ENCODE measurements at regions not wholly inside any gene's neighbourhood (a gene's known extent, or its start where the extent isn't known, plus 50 kb on each side); places are given as distances from the start of the nearest gene placed in this dataset.

GRCh38 chr2:5377323-5377722 is 314.9 kb upstream of the SOX11 start:
- Histone ChIP-seq H3K27ac (replicated peaks in 1 of 4) (no peak overlapping the region), H3K9me3 (no peaks in the 10 kb centered on the region), H3K27me3 (no peaks in the 10 kb centered on the region), H3K36me3 (no peaks in the 10 kb centered on the region), H3K4me3 (no peak overlapping the region), H3K4me1 (peaks cover 0 to 8% (median 0%) of the 10 kb centered on the region in 4 donors)
- WGBS, result 75% methylated on average over 2 of the region's 2 CpGs
- intact Hi-C loops (cut with DNase I), result no loop called here
- DNase-seq (ENCODE audit: extremely low spot score), result no peak
- TF ChIP-seq CTCF (IDR thresholded peaks at IDR 0.05) (no peak), POLR2A (IDR thresholded peaks at IDR 0.05; ENCODE audit: low read depth) (no peak), EP300 (IDR thresholded peaks at IDR 0.05) (no peak), POLR2AphosphoS5 (IDR thresholded peaks at IDR 0.05) (no peak)

- WGBS, result 100% methylated on average over 1 of the region's 1 CpG
- Histone ChIP-seq H3K4me3 (no peak overlapping the region), H3K4me1 (peaks cover 0 to under 1% (median 0%) of the 10 kb centered on the region in 4 donors), H3K36me3 (no peaks in the 10 kb centered on the region), H3K27me3 (no peaks in the 10 kb centered on the region), H3K27ac (replicated peaks in 1 of 4) (no peak overlapping the region), H3K9me3 (no peaks in the 10 kb centered on the region)
- TF ChIP-seq EP300 (IDR thresholded peaks at IDR 0.05) (no peak), CTCF (IDR thresholded peaks at IDR 0.05) (no peak)
- peak; percentile 5 for DNase-seq (ENCODE audit: extremely low spot score)
- intact Hi-C loops (cut with DNase I), result no loop called here
Measured at GRCh38 chr2:5379811-5380210, 312.4 kb upstream of the SOX11 start.

- WGBS, result 91% methylated on average over 3 of the region's 3 CpGs
- H3K4me1 ChIP-seq, result no peaks in the 10 kb centered on the region
- no peak overlapping the region for H3K27ac ChIP-seq (replicated peaks in 1 of 4)
- intact Hi-C loops (cut with DNase I), result no loop called here
- H3K27me3 ChIP-seq, result no peaks in the 10 kb centered on the region
- TF ChIP-seq POLR2A (IDR thresholded peaks at IDR 0.05; ENCODE audit: low read depth) (no peak), CTCF (IDR thresholded peaks at IDR 0.05) (no peak), POLR2AphosphoS5 (IDR thresholded peaks at IDR 0.05) (no peak), EP300 (IDR thresholded peaks at IDR 0.05) (no peak)
- H3K36me3 ChIP-seq, result no peaks in the 10 kb centered on the region
- H3K9me3 ChIP-seq, result no peaks in the 10 kb centered on the region
- no peak overlapping the region for H3K4me3 ChIP-seq
- DNase-seq (ENCODE audit: extremely low spot score), result no peak
Measured at GRCh38 chr2:5385596-5385995, 306.6 kb upstream of the SOX11 start.

GRCh38 chr2:5387406-5387805 is 304.8 kb upstream of the SOX11 start:
- Histone ChIP-seq H3K4me1 (peaks cover 0 to 7% (median 3%) of the 10 kb centered on the region in 4 donors), H3K27ac (replicated peaks in 1 of 4) (no peak overlapping the region), H3K4me3 (no peak overlapping the region), H3K36me3 (no peaks in the 10 kb centered on the region), H3K9me3 (no peaks in the 10 kb centered on the region), H3K27me3 (no peaks in the 10 kb centered on the region)
- TF ChIP-seq CTCF (IDR thresholded peaks at IDR 0.05), result no peak
- no peak for TF ChIP-seq POLR2A (IDR thresholded peaks at IDR 0.05; ENCODE audit: low read depth)
- TF ChIP-seq EP300 (IDR thresholded peaks at IDR 0.05), result no peak
- TF ChIP-seq POLR2AphosphoS5 (IDR thresholded peaks at IDR 0.05), result no peak
- intact Hi-C loops (cut with DNase I), result no loop called here
- DNase-seq (ENCODE audit: extremely low spot score), result peak; percentile 2
- 78% methylated on average over 2 of the region's 2 CpGs for WGBS

GRCh38 chr2:5389740-5390139 is 302.4 kb upstream of the SOX11 start:
- H3K36me3 ChIP-seq, result no peaks in the 10 kb centered on the region
- peaks cover 0 to 7% (median 3%) of the 10 kb centered on the region in 4 donors for H3K4me1 ChIP-seq
- DNase-seq (ENCODE audit: extremely low spot score), result peak; percentile 77
- intact Hi-C loops (cut with DNase I), result no loop called here
- H3K27me3 ChIP-seq, result no peaks in the 10 kb centered on the region
- H3K27ac ChIP-seq (replicated peaks in 1 of 4), result no peak overlapping the region
- no peaks in the 10 kb centered on the region for H3K9me3 ChIP-seq
- no peak overlapping the region for H3K4me3 ChIP-seq
- WGBS, result 87% methylated on average over 5 of the region's 5 CpGs
- no peak for TF ChIP-seq POLR2A (IDR thresholded peaks at IDR 0.05; ENCODE audit: low read depth)
- TF ChIP-seq EP300 (IDR thresholded peaks at IDR 0.05), result no peak
- no peak for TF ChIP-seq POLR2AphosphoS5 (IDR thresholded peaks at IDR 0.05)
- TF ChIP-seq CTCF (IDR thresholded peaks at IDR 0.05), result no peak
